Lung microvascular endothelial cell (primary cell): ENCODE measurements at regions not wholly inside any gene's neighbourhood (a gene's known extent, or its start where the extent isn't known, plus 50 kb on each side); places are given as distances from the start of the nearest gene placed in this dataset.

ENCODE experiments used
- DNase-seq, 2 donors: peaks; one replicate each; pipeline versions ENCODE4 v3.0.0 to v3.0.0-alpha.2; 2010; ENCODE audit warnings: low read depth in 2 of 2

GRCh38 chr1:208895820-208896219 lies 651.6 kb upstream of the PLXNA2 start:
- no peak for DNase-seq

GRCh38 chr1:208896768-208897167 lies 652.6 kb upstream of the PLXNA2 start:
- no peak for DNase-seq

GRCh38 chr1:208899438-208899837 lies 655.3 kb upstream of the PLXNA2 start:
- DNase-seq, result peak in 1 of 2 donors; percentile 30

- no peak for DNase-seq
These were observed 659.2 kb upstream of the PLXNA2 start for GRCh38 chr1:208903251-208903905.

DNA sequence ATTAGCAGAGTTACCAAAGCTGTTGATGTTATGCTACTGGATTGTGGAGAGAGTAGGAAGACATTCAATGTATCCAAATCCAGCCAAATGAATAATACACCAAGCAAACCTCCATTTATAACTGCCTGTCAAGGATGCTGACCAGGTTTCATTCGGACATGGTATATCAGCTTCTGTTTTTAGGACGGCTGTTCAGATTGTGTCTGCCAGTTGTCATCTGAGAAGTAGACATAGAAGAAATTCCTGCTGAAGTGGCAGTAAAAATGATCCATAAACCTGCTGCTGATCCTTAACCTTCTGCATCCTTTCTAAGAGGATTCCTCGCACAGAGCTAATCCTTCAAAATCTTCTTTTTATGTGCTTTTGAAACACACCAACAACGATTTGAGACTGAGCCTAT lies 663.6 kb upstream of the PLXNA2 start:
- DNase-seq, result no peak

- DNase-seq, result no peak
These were observed 665.1 kb upstream of the PLXNA2 start for GRCh38 chr1:208909011-208909984.

DNA sequence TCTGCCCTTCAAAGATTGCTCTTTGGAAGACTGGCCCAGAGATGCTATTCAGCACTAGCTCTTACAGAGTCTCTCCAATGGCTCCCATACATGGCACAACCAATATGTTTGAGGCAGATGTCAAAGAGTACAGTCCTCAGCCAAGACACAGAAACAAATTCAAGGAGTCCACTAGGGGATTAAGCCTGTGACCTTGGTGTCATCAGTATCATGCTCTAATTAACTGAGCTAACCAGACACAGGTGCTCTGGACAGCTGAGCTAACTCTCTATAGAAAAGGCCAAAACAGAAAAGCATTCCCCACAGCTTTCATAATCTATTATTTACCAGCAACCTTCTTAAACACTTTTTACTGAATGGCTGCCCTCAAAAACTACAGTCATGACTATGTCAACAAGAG lies 666.0 kb upstream of the PLXNA2 start:
- no peak for DNase-seq

DNA sequence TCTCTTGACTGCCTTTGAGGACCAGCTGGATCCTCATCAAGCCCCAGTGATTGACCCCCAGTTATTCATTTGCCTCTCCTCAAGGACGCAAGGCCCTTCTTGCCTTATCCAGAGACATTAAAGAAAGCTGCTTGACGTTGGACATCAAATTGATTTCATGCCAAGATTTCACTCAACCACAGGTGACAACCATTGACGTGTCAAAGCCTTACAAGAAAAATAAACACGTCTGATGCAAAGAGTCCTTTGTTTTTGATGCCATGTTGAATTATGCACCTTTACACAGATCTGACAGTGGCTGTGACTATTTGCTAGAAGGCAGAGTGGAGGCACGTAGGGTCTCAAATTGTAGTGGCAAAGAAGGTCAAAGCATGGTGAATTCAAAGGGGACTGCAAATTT lies 666.2 kb upstream of the CAMK1G start:
- DNase-seq, result no peak

GRCh38 chr1:208917723-208918122 lies 665.8 kb upstream of the CAMK1G start:
- no peak for DNase-seq

DNA sequence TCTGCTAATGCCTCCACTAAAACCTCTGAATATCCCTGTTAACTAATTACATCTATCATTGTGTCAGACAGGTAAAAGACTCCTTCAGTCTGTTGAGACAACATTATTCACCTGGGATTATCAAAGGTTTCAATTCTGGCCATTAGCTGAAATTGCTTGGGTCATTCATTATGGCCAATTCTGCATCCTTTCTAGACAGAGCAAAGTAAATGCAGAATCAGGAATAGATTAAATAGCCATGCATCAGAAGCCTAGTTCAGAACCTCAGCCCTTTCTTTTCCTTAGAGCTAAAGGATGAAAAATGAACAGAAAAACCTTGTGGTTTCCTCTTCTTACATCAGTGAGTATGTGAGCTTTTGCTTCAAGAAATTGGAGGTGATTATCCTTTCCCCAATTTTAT lies 665.4 kb upstream of the CAMK1G start:
- DNase-seq, result no peak

DNA sequence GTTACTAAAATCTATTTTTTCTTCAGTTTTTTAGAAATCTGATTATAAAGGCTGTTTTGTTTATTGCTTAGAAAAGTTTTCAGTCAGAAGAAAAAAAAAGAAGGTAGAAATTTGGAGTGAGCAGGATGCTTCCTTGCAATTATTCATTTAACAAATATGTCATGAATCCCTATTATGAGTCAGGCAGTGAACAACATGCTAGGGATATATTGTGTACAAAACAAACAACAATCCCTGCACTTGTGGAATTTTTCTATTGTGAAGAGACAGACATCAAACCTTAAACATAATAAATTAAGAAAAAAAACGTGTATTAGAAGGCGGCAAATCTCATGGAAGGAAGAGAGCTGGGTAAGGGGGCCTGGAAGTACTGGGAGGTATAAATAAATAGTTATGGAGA lies 664.1 kb upstream of the CAMK1G start:
- DNase-seq, result peak in 1 of 2 donors; percentile 67

DNA sequence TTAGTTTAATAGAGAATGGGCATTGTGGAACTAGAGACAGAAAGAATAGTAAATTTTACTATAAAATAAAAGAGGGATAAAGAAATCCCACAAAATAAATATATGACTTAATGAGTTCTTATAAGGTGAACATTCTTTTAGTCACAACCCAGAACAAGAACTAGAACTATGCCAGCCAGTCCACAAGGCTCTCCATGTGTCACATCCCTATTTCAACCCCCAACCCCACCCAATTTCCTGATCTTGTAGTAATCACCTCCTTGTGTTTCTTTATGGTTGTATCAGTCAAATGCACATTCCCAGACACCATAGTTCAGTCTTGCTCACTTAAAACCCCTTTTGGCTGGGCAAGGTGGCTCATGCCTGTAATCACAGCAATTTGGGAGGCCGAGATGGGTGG lies 662.3 kb upstream of the CAMK1G start:
- DNase-seq, result peak in 1 of 2 donors; percentile 20

- no peak for DNase-seq
These were observed 660.1 kb upstream of the CAMK1G start for GRCh38 chr1:208923456-208923855.

DNA sequence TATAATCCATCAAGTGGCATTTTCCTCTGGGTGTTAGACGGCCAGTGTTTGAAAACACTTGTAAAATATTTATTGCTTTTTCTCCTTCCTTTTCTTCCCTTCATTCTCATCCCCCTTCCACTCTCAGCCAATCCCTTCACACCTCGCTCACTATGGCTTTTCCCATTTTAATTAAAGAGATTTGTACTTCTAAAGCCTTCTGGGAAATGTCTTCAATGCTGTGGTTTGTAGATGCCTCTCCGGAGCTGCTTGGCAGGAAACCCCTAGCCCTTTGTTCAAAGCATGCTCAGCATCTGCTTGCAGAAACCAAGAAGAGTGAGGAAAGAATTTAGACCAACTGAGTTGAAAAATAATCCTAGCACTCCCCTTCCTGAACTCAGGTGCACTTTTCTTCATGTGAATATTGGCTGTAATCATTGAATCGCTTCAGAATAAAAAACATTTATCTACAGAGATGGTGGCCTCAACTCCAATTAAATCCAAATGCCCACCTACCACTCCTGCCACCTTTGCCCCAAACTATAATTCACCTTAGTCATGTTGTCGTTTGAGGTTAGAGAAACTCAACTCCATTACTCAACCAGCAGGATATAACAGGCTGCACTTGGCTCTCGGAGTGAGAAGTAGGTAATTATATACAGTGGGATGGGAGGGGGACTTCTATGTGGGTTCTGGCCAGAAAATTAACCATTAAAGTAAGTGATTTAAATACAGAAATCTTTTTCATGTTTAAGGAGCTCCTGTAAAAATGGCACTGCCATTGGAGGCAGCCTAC lies 659.4 kb upstream of the CAMK1G start:
- no peak for DNase-seq

DNA sequence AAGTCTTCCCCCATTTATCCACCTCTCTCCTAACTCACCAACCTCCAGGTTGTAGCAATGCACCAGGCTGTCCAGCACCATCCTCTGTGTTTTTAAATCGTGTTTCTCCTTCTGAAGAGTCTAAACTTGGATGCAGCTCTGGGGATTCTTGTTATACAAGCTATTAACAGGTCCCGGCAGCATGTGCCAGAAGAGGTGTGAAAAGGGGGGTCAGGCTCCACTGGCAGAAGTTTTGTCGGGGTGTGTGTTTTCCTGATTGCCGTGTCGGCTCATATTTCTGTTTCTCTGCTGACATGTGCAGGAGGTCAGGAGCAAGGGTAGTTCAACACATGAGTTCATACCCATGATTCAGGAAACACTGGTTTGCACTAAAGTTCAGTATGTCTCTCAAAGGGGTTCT lies 658.6 kb upstream of the CAMK1G start:
- no peak for DNase-seq

- peak in 1 of 2 donors; percentile 71 for DNase-seq
These were observed 655.0 kb upstream of the CAMK1G start for GRCh38 chr1:208928349-208929010.

DNA sequence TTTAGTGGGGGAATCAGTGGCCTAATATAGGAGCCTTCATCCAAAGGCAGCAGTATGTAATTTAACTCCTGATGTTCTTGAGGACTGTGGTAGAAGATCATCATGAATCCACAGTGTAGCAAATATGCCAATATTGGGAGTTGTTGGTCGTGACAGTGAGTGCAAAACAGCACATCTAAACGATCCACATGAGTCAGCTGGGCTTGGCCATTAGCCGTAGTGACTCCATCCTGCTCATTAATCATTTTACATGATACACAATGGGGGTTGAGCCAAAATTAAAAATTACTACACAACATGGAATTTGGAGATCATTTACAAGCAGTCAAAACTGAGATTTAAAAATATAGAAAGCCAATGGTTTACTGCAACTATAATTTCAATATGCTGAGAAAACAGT lies 653.9 kb upstream of the CAMK1G start:
- peak in 1 of 2 donors; percentile 83 for DNase-seq

- no peak for DNase-seq
These were observed 651.6 kb upstream of the CAMK1G start for GRCh38 chr1:208931936-208932335.

GRCh38 chr1:208933984-208934525 lies 649.5 kb upstream of the CAMK1G start:
- no peak for DNase-seq

- no peak for DNase-seq
These were observed 648.6 kb upstream of the CAMK1G start for GRCh38 chr1:208934933-208935332.

DNA sequence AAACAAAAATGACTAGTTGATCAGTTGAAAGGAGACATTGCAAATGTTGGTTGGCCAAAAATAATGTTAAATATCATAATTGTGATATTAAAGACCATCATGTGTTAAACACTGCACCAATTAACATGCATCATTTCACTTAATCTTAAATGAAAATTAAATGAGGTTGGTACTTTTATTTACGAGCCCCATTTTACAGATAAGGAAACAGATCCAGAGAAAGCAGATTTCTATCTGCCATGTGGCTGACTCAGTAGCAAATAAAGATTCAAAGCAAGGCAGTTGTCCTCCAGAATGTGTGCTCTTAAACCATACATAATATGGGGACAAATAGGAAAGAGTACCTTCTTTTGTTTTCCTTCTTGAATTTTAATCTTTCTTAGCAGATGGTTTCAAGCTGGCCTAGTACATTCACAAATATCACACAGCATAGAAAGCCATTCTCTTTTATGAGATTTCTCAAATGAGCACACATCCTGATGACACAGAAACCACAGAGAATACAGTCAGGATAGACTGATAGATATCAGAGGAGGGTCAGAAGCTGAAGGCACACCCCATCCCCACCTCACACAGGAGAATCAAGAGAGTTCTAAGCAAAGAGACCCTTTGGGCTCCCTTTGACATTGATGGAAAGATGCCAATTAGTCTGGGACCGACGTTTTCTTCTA lies 647.9 kb upstream of the CAMK1G start:
- DNase-seq, result no peak
